ENCODE measurements at regions not wholly inside any gene's neighbourhood (a gene's known extent, or its start where the extent isn't known, plus 50 kb on each side); places are given as distances from the start of the nearest gene placed in this dataset.
"Not testable (repeated sequence)": the region's sequence is repeated elsewhere in the genome, so short reads cannot be mapped to it uniquely, and the experiment has no call there.

DNA sequence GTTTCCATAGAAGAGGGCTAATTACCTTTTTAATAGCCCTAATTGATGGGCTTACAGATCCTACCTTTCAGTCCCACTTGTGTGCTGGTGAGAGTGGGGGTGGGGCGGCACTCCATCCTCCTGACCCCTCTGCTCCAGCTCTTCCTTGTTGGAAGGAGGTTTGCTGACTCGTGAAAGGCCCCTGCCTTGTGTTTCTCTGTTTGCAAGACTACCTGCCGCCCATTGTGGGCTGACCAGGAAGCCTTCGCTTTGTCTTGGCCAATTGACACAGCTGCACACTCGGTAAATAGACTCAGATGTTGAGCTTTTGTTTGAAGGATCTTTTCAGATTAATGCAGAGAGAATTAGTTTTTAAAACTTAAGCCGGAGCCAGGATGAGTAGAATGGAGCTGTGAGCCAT, 197.3 kb upstream of the HES1 start:
- no peak for DNase-seq

DNA sequence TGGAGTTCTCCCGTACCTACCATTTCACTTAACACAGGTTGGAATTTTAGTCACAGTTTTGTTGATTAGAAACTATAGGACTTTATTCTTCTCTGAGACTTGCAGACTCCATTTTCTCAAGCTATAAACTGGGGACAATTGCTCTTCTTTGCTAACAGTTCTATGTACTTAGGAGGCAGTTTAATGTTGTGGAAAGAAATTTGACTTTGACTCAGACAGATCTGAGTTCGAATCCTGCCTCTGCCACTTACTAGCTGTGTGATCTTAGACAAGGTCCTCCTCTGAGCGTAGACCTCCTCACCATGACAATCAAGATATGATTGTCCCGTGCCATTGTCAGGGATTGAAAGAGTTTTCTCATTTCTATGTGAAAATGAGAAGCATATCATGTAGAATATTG, 196.4 kb upstream of the HES1 start:
- DNase-seq, result no peak

DNA sequence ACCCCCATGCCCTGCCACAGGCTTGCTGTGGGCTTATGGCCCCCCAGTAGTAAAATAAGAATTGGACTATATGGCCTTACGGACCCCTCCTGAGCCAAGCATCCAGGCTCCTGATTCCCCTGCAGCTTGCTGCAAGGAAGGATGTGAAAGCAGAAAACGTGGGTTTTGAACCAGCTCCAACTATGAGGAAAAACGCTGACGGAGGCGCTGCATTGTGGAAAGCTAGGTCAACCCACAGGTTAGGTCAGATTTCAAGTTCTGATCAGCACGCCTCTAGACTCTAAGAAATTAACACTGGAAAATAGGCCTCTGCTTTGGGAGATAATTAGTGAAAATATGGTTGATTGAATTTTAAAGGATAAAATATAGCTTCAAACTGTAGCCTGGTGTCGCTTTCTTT, 195.4 kb upstream of the HES1 start:
- no peak for DNase-seq

DNA sequence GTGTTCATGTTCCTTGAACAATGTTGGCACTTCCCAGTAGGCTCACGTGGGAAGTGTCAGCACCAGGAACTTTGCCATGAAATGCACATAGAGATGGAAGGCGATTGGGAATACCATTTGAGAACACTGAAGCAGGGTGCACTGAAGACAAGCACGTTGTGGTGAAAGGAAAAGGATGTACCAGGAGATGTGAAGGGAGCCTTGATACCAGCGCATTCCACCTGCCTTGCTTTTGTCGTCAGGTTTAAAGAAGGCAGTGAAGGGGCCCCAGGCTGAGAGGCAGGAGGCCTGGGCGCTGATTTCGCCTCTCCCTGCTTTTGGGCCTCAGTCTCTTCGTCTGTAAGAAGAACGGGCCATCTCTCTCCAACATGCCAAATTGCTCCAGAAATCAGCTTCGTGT, 194.5 kb upstream of the HES1 start:
- DNase-seq, result no peak

DNA sequence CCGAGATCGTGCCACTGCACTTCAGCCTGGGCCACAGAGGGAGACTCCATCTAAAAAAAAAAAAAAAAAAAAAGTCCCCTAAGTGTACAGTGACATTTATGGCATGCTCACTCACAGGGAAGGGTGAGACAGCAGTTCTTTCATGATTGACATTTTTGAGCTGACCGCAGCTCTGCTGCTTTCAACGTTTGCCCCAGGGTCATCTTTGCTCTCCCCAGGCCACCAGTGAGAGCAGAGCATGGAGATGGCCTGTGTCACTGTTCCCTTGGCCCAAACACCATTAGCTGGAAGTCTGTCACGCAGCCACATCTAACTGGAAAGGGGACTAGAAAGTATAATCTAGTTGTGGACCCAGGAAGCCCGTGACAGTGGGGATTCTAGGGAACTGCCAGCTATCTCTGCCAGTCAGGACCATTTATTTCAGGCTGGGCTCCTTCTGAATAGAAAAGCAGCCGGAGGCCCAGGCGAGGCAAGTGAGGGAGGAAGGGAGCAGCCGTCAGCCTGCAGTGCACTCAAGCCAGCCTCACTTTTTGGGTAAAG, 193.4 kb upstream of the HES1 start:
- DNase-seq, result no peak

DNA sequence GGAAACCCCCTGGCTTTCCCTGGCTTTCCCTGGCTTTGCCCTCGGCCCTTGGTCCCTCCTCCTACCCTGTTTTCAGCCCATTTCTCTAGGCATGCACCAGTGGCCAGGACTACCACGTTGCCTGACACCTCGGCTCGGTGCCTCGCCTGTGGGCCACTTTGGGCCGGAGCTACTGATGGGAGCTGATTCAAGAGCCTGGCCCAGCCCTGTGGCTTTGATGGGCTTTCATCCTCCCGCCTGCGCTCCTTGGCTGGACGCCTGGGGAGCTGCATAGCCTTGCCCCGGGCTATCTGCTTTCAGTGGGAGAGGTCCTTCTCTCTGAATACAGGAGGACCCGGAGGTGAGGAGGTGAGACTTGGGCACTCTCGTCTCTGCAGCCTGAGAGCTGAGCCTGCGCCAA, 192.7 kb upstream of the HES1 start:
- DNase-seq, result no peak

DNA sequence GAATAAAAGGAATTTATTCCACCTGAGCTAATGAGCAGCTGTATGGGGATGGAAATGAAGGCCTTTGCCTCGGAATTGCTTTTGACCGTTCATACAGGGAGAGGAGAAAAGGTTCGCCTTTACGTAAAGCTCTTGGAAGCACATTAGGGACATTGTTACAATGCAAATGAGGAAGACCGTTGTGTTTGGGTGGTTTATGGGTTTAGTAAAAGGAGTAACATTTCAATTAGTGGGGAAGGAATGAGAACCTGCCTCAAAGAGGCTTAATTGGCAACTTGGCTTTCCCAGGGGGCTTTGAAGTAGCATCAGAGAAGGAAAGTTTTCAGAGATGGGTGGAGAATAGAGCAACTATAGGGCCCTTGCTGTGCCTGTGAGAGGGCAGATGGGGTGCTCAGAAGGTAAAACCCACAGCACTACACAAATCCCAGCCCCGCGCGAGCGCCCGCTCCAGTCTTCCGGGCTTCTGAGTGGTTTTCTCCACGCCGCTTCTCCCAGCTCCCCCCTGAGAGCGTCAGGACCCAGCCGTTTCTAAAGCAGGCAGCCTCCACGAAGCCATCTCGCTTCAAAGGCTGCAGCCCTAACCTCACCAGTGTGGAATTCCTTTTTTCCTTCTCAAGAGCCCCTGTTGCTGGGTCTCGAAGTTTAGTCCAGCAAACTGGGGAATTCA, 192.0 kb upstream of the HES1 start:
- DNase-seq, result no peak

DNA sequence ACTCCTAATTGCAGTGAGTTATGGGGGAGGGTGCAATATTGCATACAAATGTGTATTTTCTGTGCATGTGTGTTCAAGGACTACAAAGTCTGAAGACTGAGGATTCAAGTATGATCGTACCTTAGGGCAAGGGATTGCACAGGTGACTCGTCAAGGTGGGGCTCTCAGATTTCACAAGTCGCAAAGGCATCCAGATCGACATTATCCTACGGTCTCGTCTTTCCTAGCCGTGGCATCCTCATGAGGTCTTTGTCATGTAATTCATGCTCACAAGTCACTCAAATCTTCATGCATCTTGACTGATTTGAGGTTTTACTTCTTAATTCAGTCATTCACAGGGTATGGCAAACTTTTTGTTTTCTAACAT, 191.4 kb upstream of the HES1 start:
- DNase-seq, result no peak

DNA sequence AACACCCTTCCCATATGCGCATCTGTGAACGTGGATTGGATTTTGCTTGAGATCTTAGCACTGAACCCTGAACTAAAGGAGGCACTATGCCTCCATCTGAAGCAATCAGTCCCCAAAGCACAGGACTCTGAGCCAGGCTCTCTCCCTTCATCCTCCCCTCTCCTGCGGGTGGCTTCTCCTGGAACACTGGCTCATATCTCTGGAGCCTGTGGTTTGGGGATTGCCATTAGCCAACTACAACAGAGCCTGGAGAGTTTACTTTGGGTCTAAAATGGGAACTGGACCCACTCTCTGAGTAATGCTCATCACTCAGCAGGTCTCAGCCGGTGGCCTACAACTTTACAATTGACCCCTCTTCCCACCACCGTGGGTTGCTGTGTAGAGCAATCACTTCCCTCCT, 190.8 kb upstream of the HES1 start:
- DNase-seq, result no peak

DNA sequence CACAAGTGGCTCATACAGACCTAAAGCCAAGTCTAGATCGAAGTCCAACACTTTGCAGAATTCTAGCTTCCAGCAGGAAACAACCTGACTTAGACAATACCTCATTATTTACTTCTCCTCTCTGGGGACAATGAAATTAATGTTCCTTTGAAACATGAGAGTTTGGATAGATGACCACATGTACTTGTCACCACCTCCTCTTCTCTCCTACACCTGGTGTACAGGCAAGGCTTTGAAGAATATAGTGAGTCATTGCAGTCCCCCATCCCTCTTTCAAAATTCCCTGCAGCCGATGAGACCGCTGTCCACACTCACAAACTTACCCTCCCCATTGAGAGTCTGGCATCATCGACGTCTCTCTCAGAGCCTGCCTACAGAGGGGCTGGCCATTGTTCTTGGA, 189.0 kb upstream of the HES1 start:
- DNase-seq, result no peak

DNA sequence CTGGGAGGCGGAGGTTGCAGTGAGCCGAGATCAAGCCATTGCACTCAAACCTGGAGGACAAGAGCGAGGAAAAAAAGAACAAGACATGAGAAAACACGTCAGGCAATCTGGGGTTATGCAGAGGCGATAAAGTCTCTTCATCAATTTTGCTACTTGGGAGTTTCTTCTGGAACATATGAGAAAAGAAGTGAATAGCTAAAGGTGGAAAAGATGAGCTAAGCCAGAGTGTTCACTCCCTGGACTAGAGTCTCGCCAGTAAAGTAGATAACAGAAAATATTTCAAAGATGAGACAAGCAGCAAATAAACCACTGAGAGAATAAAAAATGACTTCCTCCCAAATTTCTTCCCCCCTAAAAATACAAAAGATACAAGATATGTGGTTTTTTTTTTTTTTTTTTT, 188.4 kb upstream of the HES1 start:
- DNase-seq, result no peak

DNA sequence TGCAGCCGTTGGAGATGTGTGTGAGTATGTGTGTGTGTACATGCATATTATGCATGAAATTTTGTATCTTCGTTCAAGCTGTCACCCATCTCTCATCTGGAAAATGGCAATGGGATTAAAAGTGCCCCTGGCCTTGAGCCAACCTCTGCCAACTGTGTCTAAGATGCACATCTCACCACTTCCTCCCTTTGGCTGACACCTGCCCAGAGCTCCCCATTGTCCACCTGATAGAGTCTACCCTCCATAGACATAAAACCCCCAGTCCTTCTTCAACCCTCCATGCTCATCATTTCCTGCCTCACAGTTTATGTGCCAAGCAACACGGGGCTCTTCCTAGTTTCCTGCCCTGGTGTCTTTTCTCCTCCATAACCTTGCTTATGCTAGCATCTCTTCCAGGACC, 187.5 kb upstream of the HES1 start:
- no peak for DNase-seq

DNA sequence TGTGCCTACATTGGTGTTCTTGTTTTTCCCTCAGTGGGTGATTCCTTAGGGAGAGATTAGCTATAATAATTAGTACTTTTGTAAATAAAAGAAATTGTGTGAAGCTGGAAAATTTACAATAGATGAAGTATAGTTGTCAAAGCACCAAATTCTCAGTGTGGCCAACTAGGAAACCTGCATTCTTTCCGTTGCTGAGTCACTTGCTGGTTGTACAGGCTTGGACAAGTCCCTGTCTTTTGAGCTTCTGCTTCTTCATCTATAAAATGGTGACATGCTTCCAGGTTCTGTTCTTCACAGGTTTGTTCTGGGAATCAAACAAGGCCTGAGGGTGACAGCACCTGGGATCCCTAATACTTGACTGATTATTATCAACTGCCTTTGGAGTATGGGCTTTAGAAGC, 184.1 kb upstream of the HES1 start:
- no peak for DNase-seq

DNA sequence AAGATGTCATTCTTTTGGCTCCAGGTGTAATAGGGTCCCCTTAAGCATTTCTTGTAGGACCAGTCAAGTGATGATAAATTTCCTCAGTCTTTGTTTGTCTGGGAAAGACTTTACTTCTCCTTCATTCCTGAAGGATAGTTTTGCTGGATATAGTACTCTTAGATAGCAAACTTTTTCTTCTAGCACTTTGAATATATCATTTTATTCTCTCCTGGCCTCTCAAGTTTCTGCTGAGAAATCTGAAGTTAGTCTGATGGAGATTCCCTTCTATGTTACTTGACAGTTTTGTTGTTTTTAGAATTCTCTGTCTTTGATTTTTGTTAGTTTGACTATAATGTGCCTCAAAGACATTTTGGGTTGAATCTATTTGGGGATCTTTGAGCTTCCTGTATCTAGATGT, 181.2 kb upstream of the HES1 start:
- no peak for DNase-seq

DNA sequence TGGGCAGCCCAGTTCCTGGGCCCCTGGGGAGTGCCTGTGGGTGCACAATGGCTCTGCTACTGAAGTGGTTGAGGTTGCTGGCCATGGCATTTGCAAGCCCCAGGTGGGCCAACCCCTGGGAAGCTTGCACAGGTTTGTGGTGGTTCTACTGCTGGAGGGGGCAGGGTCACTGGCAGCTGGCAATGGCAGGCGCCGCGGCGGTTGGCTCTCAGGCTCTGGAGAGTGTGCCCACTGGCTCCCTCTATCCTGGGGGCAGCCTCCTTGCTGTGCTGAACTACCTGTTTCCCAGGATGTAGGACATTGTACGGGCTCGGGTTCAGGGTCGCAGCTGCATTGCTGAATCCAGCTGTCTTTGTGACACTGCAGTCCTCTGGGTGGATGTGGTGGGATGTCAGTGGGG, 180.2 kb upstream of the HES1 start:
- DNase-seq, result no peak

DNA sequence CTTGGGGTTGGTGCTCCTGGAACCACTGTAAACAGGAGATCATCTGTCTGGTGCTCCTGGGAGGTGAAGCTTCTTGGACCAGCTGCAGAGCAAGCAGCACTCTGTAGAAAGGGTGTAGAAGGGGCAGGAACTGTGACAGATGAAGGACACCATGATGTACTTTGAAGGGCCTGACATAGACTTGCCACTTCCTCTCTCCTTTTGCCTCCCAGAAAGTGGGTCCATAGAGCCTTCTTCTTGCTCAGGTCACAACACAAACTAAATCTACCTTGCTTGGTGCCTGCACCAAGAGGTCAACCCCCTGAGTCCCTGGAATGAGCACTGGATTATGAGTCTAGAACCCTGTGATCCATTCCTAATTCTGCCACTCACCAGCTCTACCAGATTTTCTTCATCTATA, 176.1 kb upstream of the HES1 start:
- no peak for DNase-seq

DNA sequence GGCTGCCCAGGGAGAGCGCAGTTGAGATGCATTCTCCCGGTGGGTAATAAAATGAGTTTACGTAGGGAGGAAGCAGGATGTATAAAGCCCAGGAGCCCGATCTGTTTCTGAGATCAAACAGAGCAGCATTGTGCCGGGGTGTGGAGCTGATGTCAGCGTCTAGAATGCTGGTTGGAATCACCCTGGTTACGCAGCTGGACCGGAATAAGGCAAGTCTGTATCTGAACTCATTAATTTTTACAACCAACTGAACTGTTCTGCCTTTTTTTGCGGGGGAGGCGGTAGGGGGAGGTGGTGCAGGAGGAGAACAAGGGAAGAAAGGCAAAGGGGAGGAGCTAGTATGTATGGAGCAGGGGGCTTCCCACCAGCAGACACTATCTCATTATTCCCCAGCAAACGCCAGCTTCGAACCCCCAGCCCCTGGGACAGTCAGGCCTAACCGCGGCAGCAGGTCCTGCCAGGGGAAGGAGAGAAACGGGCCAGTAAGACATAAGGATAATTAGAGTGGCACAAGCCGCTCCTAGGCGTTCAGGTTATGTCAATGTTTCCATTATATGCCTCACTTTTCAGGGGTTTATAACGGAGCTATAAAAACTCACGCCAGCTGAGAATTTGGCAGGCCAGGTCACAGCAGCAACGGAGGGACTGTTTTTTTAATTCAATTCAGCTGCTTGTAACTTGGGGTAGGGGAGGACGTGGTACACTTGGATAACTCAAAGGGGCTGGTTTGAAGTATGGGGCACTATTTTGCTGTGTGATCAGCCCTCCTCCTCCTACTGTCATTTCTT, 175.3 kb upstream of the HES1 start:
- DNase-seq, result no peak

DNA sequence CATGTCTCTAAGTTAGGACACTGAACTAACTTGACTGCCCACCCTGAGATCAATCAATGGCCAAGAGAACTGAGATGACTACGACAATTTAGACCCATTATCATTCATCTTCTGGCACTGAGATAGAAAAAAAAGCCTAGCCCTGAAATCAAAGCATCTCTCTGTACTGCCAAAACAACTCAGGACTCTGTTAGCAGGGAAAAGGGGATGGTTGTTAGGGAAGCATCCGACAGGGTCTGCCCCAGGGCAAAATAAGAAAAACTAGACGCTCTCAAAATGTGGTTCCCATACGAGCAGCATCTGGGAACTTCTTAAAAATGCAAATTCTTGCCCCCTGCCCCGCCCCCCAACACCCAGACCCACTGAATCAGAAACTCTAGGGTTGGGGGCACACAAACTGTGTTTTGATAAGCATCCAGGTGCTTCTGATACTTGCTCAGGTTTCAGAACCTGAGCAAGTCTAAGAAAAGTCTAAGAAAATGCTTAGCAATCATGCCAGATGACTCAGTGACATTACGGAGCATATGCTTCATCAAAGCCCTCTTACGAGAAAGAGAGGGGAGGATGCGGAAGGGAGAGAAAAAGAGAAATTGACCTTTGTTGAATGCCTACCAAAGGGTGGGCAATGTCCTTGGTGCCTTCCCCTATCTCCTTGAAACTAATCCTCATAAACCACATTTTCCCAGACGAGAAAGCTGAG, 172.8 kb upstream of the HES1 start:
- DNase-seq, result no peak

DNA sequence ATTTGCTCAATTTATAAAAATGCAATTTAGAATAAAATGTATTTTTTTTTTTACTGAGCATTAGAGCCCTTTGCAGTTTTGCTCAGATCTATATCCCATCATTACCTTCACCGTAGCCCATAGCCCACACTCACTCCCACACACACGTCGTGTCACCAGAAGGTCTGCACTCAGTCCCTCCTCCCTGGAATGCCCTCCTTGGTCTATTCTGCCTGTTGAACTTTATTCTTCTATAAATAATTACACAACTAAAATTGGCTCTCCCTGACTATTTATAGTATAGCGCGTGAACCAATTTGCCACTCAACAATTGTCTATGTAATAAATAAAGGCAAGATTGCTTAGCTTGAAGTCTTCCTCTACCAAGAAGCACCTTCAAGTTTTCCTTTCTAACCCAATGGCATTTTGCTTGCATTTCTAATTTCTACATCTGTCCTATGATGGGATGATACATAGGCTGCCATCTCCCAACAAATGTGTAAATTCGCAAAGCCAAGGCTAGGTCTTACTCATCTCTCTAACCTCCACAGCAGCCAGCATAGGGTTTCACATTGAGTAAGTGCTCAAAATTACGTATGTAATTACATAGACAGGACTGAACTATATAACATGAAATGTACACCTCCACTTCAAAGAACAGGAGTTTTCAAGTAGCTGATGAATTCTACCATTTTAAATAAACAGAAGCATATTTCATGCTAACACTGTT, 172.0 kb upstream of the HES1 start:
- DNase-seq, result no peak

DNA sequence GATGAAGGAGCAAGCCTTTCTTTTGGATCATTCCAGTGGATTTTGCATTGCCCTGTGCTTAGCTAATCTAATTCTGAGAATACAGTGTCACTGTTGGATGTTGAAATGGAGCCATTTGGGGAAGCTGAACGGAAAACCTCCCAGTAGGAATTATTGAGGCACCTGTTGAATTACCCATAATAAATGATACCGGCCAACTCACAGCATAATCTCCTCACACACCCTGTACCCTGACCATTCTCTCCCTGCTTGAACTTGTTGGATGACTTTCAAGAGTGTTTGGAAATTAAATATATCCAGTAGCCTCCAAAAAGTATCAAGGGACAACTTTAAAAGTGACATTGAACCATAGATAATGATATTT, 171.4 kb upstream of the HES1 start:
- no peak for DNase-seq

DNA sequence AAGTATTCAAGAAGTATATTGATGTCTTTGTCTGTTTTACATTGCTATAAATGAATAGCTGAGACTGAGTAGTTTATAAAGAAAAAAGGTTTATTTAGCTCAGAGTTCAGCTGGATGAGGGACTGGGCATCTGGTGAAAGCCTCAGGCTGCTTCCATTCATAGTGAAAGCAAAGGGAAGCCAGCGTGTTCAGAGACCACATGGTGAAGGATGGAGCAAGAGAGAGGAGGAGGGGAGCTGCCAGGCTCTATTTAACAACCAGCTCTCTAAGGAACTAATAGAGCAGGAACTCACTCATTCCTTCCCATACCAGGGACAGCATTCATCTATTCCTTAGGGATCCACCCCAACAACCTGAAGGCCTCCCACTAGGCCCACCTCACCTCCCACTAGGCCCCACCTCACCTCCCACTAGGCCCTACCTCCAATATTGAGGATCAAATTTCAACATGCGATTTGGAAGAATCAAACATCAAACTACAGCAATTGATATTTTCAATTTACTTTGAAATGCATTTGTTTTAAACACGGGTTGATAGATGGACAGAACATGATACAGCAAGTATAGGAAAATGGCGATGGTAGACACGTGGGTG, 167.5 kb upstream of the HES1 start:
- no peak for DNase-seq

DNA sequence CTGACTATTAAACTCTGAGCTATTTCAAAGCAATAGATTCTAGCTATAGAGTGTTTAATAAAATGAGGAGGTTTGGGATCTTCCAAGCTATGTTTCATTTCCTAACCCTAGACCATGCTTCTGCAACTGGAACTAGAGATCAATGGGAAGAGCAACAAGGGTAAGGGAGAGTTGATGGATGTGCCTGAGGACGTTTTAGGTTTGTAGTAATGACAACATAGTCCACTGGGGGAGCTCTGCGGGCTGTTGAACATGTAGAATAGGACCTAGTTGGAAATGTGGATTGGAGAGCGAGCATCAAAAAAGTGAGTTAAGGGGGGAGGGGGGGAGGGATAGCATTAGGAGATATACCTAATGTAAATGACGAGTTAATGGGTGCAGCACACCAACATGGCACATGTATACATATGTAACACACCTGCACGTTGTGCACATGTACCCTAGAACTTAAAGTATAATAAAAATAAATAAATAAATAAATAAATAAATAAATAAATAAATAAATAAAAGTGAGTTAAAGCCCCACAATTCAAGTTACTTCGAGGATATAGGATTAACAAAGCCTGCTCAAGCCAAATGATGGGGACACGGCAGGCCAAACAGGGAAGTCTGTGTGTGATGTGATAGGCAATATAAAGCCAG, 165.7 kb upstream of the HES1 start:
- DNase-seq, result not testable (repeated sequence)

All from effector CD8-positive, alpha-beta T cell (primary cell).